HUES6 (cell line): ENCODE measurements at regions not wholly inside any gene's neighbourhood (a gene's known extent, or its start where the extent isn't known, plus 50 kb on each side); places are given as distances from the start of the nearest gene placed in this dataset.
A peak's percentile ranks its signal among the peaks of the same experiment; 100 is the strongest.

ENCODE experiments used
- H3K27ac ChIP-seq: 2 replicates; pipeline ENCODE4 v1.7.0; 2013; ENCODE audit warnings: low read depth, mild to moderate bottlenecking, low read length, inconsistent platforms
- H3K27me3 ChIP-seq: 2 replicates; pipeline ENCODE4 v1.6.1; 2013; ENCODE audit warnings: low read length; ENCODE audit not compliant: control insufficient read depth, insufficient read depth
- H3K36me3 ChIP-seq: 2 replicates; pipeline ENCODE4 v1.6.1; 2013; ENCODE audit warnings: low read length; ENCODE audit not compliant: control insufficient read depth, insufficient read depth
- H3K4me1 ChIP-seq: 2 replicates; pipeline ENCODE4 v1.6.1; 2013; ENCODE audit warnings: low read length; ENCODE audit not compliant: control insufficient read depth, insufficient read depth
- H3K4me3 ChIP-seq: 2 replicates; pipeline ENCODE4 v1.5.1; 2013; ENCODE audit warnings: low read depth, low read length
- H3K9ac ChIP-seq: one replicate; pipeline ENCODE4 v1.6.1; 2013; ENCODE audit warnings: mild to moderate bottlenecking, low read length
- H3K9me3 ChIP-seq: 2 replicates; pipeline ENCODE4 v1.6.1; 2013; ENCODE audit warnings: low read depth, low read length; ENCODE audit not compliant: control insufficient read depth, insufficient read depth

DNA sequence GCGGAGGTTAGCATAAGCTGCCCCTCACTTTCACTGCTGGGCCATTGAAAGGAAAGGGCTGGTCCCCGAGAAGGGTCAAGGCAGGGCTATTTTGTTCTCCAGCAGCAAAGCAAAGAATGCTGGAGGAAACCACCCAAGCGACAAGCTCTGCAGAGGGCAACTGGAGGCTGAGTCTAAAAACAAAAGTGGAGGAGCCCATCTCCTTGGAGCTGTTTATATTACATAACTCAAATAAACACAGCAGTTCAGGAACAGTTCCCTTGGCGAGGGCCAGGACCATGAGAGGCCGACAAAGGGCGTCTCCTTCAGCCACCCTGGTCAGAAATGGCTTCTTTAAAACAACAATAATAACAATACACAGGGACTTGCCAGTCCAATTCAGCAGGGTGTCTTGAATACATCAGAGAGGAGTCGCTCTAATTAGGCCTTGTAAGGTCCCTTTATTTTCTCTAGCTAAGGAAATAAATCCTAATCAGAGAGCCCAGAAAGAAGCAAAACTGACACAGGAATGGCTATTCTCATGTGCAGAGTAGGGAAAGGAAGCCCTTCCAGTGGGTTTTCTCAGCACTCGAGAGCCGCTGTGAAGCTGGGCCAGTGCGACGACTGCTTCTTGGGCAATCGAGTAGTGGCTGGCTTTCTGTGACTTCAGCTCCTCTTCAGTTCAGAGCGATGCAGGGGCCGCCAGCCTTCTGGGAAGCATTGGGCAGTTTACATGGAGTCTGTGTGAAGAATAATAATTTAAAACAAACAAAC, 57.0 kb upstream of the TARBP1 start:
- H3K27ac ChIP-seq = no peak overlapping the region
- no peaks in the 10 kb centered on the region for H3K27me3 ChIP-seq
- H3K36me3 ChIP-seq = no peaks in the 10 kb centered on the region
- no peak overlapping the region for H3K9ac ChIP-seq
- H3K9me3 ChIP-seq = no peaks in the 10 kb centered on the region
- peaks cover 19% of the 10 kb centered on the region for H3K4me1 ChIP-seq
- no peak overlapping the region for H3K4me3 ChIP-seq

DNA sequence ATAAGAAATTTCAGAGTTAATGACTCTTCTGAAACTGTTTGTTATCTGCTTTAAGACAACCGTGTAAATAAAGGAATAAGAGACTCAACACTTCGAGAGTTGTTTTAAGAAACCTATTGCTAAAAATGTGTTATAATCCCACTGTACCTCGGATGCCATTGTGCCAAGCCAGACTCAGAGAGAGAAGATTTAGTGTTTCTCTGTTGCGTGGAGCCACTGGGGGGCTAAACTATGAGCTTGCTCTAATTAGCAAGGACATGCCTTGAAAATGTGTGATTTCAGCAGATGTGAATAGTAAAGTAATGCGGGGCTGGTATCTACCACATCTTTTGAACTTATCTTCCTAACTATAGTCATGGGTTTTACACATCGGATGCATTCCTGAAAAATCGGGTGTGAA, 56.2 kb upstream of the TARBP1 start:
- Histone ChIP-seq H3K4me3 (no peak overlapping the region), H3K27me3 (no peaks in the 10 kb centered on the region), H3K9ac (no peak overlapping the region), H3K36me3 (no peaks in the 10 kb centered on the region), H3K4me1 (peaks cover 19% of the 10 kb centered on the region), H3K27ac (no peak overlapping the region), H3K9me3 (no peaks in the 10 kb centered on the region)

DNA sequence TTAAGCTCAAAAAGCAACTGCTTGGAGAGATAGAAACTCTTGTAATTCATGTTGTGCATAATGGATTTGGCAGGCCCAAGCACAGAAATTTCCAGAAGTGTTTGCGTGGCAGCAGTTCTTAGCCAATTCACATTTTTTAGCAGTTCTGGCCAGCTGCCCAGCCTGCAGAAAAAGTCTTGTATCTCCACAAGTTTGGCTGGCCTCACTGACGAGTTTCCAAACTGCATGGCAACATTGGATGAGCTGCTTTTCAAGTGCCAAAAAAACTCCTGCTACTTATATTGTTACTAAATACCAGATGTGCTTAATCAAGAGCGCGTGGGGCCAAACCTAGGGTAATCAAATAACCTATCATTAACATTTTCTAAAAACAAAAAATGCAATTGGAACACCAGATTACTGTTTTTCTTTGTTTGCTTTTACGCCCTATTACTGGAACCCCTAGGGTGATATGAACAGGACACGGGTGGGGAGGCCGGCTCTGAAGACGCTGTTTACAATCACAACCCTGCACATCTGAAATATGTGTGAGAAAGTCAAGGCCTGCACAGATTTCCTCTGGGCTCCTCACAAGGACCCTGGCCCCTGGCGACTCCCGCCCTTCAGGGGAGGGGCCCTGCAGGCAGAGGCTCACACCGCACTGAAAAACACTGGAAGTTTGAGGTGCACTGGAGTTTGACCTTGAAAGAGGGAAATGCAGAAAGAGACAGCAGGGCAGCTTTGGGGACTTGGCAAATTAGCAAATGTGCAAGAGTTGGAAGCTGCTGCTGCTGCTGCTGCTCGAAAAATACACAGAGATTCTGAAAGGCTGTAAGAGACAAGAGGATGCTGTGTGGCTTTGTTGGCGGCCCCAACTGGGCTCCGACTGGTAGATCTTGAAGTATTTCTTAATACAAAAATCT, 55.2 kb upstream of the TARBP1 start:
- H3K36me3 ChIP-seq = no peaks in the 10 kb centered on the region
- H3K9ac ChIP-seq = no peak overlapping the region
- H3K4me1 ChIP-seq = peaks cover 19% of the 10 kb centered on the region
- no peaks in the 10 kb centered on the region for H3K9me3 ChIP-seq
- no peak overlapping the region for H3K4me3 ChIP-seq
- H3K27me3 ChIP-seq = no peaks in the 10 kb centered on the region
- H3K27ac ChIP-seq = no peak overlapping the region

DNA sequence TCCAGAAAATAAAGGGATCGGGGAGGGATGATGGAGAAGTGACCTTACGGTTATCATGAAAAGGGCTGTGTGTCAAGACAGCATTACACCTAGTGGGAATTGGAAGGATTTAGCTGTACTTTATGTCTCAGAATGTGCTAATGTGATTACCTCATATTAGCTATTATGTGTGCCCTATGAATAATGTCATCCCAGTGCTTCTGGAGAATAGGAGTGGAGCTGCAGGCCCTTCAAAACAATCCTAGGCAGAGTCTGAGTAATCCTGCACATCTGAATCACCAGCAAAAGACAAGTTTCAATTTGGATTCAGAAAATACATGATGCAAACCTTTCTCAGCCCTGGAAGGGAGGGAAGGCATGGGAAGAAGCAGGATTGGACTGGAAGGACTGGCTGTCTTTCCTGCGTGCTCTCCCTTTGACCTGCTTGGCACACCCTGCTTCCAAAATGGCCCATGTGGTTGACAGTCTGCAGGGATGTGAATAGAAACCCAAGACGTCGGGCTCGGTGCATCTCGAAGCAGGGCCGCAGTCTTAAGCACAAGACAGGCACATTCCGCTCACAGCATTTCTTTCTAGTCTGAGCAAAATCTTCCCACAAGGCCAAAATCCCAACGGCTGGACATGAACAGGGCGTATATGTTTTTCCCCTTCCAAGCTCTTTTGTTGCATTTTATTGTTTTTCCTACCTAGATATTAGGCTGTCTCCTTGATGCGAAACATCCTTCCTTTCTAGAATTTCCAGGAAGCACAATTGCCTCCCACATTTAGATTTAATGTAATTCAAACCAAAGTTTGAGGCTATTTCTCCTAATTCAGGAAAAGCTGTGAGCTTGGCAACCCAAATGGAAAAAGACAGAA, 54.3 kb upstream of the TARBP1 start:
- Histone ChIP-seq H3K27ac (no peak overlapping the region), H3K4me1 (peaks cover 19% of the 10 kb centered on the region), H3K27me3 (no peaks in the 10 kb centered on the region), H3K4me3 (no peak overlapping the region), H3K36me3 (no peaks in the 10 kb centered on the region), H3K9ac (no peak overlapping the region), H3K9me3 (no peaks in the 10 kb centered on the region)

DNA sequence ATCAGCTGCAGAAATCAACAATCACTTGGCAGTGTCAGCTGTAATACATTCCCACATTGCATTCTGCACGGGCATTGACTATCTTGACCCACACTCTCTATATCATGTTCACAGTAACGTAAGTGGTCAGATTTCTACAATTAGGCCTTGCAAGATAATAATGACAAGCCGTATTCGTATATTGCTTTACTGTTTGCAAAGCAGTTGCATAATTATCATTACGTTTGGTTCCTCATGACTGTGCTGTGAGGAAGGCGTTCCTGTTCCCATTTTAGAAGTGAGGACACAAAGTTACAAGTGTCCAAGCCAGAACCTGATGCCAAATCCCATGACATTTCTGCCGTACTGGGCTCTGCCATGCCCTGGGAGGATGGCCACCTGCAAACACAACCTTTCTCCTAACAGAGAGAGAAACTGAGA, 53.5 kb upstream of the TARBP1 start:
- no peak overlapping the region for H3K27ac ChIP-seq

DNA sequence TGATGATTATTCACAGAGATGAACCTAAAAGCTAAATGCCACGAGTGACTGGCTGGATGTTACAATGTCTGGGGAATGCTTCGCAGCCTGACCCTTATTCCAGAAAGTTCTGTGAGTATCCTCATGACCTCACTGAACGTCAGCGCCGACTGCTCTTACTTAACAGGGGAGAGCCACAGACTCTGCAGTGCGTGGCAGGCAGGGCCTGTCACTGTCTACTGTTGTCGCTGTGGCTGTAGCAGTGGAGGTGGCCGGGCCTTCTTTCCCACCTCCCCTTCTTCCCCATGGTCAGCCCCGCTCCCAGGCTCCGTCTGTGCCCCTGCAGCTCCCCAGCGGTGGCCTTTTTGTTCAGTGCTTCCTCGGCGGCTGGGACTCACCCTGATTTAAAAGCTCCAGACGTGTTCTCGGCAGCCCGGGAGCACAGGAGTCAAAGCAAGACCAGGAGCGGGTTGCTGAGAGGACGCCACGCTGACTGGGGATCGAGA, 52.2 kb upstream of the TARBP1 start:
- Histone ChIP-seq H3K36me3 (no peaks in the 10 kb centered on the region), H3K9me3 (no peaks in the 10 kb centered on the region), H3K4me3 (no peak overlapping the region), H3K27me3 (no peaks in the 10 kb centered on the region), H3K9ac (no peak overlapping the region), H3K4me1 (peaks cover 19% of the 10 kb centered on the region), H3K27ac (0 out of 2 replicates have a peak overlapping the region, but pooled peaks have one; percentile 26)

More for the DNA sequence above, 53.5 kb upstream of the TARBP1 start:
- H3K27me3 ChIP-seq = no peaks in the 10 kb centered on the region
- H3K4me3 ChIP-seq = no peak overlapping the region
- H3K9me3 ChIP-seq = no peaks in the 10 kb centered on the region
- H3K36me3 ChIP-seq = no peaks in the 10 kb centered on the region
- H3K4me1 ChIP-seq = peaks cover 19% of the 10 kb centered on the region
- no peak overlapping the region for H3K9ac ChIP-seq

DNA sequence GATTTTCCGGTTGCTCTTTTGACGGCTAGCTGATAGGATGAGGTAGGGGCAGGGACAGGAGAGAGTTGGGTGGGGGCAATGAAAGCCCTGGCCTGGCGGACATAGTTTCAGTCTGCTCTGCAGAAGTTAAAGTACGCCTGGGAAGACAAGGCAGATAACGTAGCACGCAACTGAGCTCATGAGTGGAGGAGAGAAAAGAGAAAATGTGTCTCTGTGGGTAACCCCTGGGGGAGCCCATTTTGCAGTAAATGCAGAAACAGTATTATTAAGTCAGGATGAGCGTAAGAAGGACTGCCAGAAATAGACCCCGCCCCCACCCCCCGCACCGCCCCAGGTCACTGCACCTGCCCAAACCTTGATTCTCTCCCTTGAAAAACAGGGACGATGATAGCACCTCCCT, 51.7 kb upstream of the TARBP1 start:
- Histone ChIP-seq H3K27me3 (no peaks in the 10 kb centered on the region), H3K27ac (no peak overlapping the region), H3K4me3 (no peak overlapping the region), H3K9ac (no peak overlapping the region), H3K36me3 (no peaks in the 10 kb centered on the region), H3K4me1 (peaks cover 19% of the 10 kb centered on the region), H3K9me3 (no peaks in the 10 kb centered on the region)

DNA sequence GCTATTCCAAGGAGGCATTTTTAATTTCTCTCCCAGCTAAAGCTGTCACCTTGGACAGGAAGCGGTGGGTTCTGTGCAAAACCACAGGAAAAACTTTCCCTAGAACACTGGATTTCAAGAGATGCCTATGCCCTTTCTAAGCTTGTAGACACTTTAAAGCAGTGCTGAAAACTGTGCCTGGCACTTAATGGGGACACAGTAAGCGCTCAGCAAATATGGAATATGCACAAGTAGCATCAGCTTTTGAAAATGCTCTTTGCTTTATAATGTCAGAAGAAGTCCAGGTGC, 50.9 kb upstream of the TARBP1 start:
- Histone ChIP-seq H3K27ac (no peak overlapping the region), H3K36me3 (no peaks in the 10 kb centered on the region), H3K9me3 (no peaks in the 10 kb centered on the region), H3K4me3 (no peak overlapping the region), H3K4me1 (peaks cover 19% of the 10 kb centered on the region), H3K9ac (no peak overlapping the region), H3K27me3 (no peaks in the 10 kb centered on the region)

DNA sequence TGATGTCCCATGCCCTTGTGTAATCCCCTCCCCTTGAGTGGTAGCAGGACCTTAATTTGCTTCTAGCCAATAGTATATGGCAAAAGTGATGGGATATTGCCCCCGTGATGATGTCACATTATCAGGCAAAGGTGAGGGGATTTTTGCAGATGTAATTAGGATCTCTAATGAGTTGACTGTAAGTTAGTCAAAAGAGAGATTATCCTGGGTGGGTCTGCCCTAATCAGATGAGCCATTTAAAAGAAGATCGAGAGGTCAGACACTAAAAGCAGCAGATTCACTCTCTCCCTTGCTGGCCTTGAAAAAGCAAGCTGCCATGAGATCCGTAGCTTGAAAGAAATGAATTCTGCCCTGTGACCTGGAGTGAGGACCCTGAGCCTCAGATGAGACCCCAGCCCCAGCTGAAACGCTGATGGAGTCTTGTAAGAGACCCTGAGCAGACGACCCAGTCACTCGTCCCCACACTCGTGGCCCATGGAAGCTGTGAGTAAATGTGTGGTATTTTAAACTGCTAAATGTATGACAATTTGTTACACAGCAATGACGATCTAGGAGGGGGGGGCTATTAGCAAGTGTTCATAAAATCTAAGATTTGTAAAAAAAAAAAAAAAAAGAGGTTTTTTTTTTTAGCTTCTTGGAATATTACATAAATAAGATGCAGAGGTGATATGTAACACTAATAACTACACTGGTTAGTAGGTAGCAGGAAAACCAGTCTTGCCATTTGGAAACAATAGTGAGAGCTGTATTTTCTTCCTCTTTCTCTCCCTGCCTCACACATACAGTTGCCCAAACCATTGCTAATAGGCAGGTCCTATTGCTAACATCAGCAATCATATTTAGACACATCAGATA, 50.3 kb upstream of the TARBP1 start:
- no peaks in the 10 kb centered on the region for H3K9me3 ChIP-seq
- no peaks in the 10 kb centered on the region for H3K27me3 ChIP-seq
- no peak overlapping the region for H3K9ac ChIP-seq
- H3K36me3 ChIP-seq = no peaks in the 10 kb centered on the region
- peaks cover 16% of the 10 kb centered on the region for H3K4me1 ChIP-seq
- no peak overlapping the region for H3K27ac ChIP-seq
- no peak overlapping the region for H3K4me3 ChIP-seq
